ENCODE measurements at regions not wholly inside any gene's neighbourhood (a gene's known extent, or its start where the extent isn't known, plus 50 kb on each side); places are given as distances from the start of the nearest gene placed in this dataset.

- TF ChIP-seq POLR2AphosphoS5 (IDR thresholded peaks at IDR 0.05): no peak
- TF ChIP-seq POLR2A (IDR thresholded peaks at IDR 0.05): no peak
- TF ChIP-seq CTCF (IDR thresholded peaks at IDR 0.05): no peak
- TF ChIP-seq EP300 (IDR thresholded peaks at IDR 0.05): no peak
- Histone ChIP-seq H3K4me1 (no peaks in the 10 kb centered on the region), H3K9me3 (no peaks in the 10 kb centered on the region), H3K27me3 (no peaks in the 10 kb centered on the region), H3K4me3 (no peak overlapping the region), H3K36me3 (no peaks in the 10 kb centered on the region), H3K27ac (no peak overlapping the region)
- no peak for DNase-seq
- WGBS, 5 donors: 71 to 76% (median 73%) methylated on average over 3 of the region's 3 CpGs
- intact Hi-C loops (cut with DNase I; ENCODE audit: low total_unique reads): no loop called here
Measured at GRCh38 chr7:89458114-89458513, 662.6 kb upstream of the TEX47 start.

GRCh38 chr7:89474456-89474855 is 678.9 kb upstream of the TEX47 start:
- Histone ChIP-seq H3K4me1 (no peaks in the 10 kb centered on the region), H3K27ac (no peak overlapping the region), H3K4me3 (no peak overlapping the region), H3K36me3 (no peaks in the 10 kb centered on the region), H3K9me3 (peaks cover 0 to 7% (median 2%) of the 10 kb centered on the region in 4 donors), H3K27me3 (no peaks in the 10 kb centered on the region)
- intact Hi-C loops (cut with DNase I; ENCODE audit: low total_unique reads): no loop called here
- no peak for DNase-seq
- TF ChIP-seq POLR2AphosphoS5 (IDR thresholded peaks at IDR 0.05) (no peak), CTCF (IDR thresholded peaks at IDR 0.05) (no peak), POLR2A (IDR thresholded peaks at IDR 0.05) (no peak), EP300 (IDR thresholded peaks at IDR 0.05) (no peak)
- 66 to 79% (median 77%) methylated on average over 3 of the region's 3 CpGs for WGBS, 5 donors

- WGBS, 5 donors: 63 to 79% (median 69%) methylated on average over 3 of the region's 3 CpGs
- intact Hi-C loops (cut with DNase I; ENCODE audit: low total_unique reads): no loop called here
- no peaks in the 10 kb centered on the region for H3K36me3 ChIP-seq
- no peaks in the 10 kb centered on the region for H3K4me1 ChIP-seq
- H3K27ac ChIP-seq: no peak overlapping the region
- no peaks in the 10 kb centered on the region for H3K27me3 ChIP-seq
- no peak for DNase-seq
- no peak overlapping the region for H3K4me3 ChIP-seq
- H3K9me3 ChIP-seq: peaks cover 0 to 5% (median 0%) of the 10 kb centered on the region in 4 donors
- TF ChIP-seq POLR2AphosphoS5 (IDR thresholded peaks at IDR 0.05) (no peak), POLR2A (IDR thresholded peaks at IDR 0.05) (no peak), EP300 (IDR thresholded peaks at IDR 0.05) (no peak), CTCF (IDR thresholded peaks at IDR 0.05) (no peak)
Measured at GRCh38 chr7:89477991-89478390, 676.3 kb upstream of the STEAP1 start.

GRCh38 chr7:89495704-89496103 is 658.6 kb upstream of the STEAP1 start:
- Histone ChIP-seq H3K36me3 (no peaks in the 10 kb centered on the region), H3K4me1 (no peaks in the 10 kb centered on the region), H3K27ac (no peak overlapping the region), H3K9me3 (no peaks in the 10 kb centered on the region), H3K4me3 (no peak overlapping the region), H3K27me3 (no peaks in the 10 kb centered on the region)
- intact Hi-C loops (cut with DNase I; ENCODE audit: low total_unique reads): no loop called here
- WGBS, 5 donors: 77 to 85% (median 81%) methylated on average over 3 of the region's 3 CpGs
- TF ChIP-seq CTCF (IDR thresholded peaks at IDR 0.05) (no peak), POLR2A (IDR thresholded peaks at IDR 0.05) (no peak), EP300 (IDR thresholded peaks at IDR 0.05) (no peak)
- no peak for DNase-seq
